ENCODE measurements at regions not wholly inside any gene's neighbourhood (a gene's known extent, or its start where the extent isn't known, plus 50 kb on each side); places are given as distances from the start of the nearest gene placed in this dataset.
"Not testable (repeated sequence)": the region's sequence is repeated elsewhere in the genome, so short reads cannot be mapped to it uniquely, and the experiment has no call there.

DNA sequence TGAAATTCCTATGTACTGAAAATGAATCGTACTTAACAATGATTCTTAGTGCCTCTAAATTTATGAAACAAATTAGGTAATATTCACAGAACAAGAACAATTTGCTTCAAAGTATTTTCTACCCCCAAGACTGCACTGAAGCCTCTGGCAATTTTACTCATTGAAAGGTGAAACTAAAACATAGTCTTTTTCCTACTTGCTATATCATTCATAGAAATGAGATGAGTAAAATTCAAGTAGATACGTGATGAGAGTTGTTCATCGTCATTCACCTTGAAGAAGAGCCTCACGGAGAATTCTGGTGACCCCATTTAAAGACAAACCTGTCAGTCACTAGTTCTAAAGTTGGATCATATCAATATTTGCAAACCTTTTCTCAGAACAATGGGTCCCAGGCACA lies 226.5 kb downstream of the ANKRD36B start:
- H3K4me1 ChIP-seq (ENCODE audit: control insufficient read depth in 1 of 2, insufficient read depth in 2 of 2, low read length in 2 of 2); H3K27me3 ChIP-seq (ENCODE audit: control insufficient read depth in 1 of 2, insufficient read depth in 2 of 2, low read length in 1 of 2); ATAC-seq (ENCODE audit: low FRiP score); H3K36me3 ChIP-seq (ENCODE audit: control insufficient read depth in 1 of 2, insufficient read depth in 2 of 2, low read length in 1 of 2); H3K4me3 ChIP-seq (ENCODE audit: low read length in 2 of 2); H3K27ac ChIP-seq (ENCODE audit: low read depth in 1 of 2, low read length in 2 of 2); H3K9me3 ChIP-seq (ENCODE audit: control insufficient read depth, low read length); intact Hi-C loops (cut with DNase I); DNase-seq: not testable (repeated sequence)
- WGBS, 2 donors = no CpG with 5 or more reads among the region's 4 CpGs

DNA sequence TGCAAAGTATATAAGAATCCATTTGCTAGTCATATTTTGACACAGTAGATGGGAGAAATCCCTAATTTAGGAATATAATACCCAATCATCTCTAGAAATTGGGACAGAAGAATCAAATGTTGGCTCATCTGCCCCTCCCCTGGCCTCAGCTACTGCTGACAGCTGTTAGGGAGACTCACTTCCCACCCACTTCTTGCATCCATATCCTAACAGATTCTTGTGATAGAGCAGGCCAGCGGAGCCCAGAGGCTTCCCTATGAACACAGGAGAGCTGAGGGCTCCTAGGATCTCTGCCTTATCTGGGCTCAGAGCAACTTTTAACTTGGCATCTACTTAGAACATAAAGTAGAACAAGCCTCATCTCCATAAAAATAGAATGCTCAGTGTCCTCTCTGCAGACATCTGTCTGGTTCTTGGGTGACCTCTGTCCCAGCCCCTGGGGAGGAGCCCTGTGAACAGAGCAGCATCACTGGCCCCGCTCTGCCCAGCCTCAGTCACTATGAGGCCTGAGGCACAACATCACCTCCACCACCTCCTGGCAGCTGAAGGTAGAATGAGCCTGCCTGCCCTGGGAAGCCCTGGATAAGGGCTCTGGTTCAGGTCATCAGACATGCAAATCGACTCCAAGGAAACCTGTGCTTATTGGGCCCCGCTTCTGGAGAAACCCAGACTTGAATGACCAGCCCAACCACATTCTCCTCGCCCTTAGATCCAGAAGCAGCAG lies 229.7 kb downstream of the ANKRD36B start:
- no peaks in the 10 kb centered on the region for H3K4me1 ChIP-seq (ENCODE audit: control insufficient read depth in 1 of 2, insufficient read depth in 2 of 2, low read length in 2 of 2)

DNA sequence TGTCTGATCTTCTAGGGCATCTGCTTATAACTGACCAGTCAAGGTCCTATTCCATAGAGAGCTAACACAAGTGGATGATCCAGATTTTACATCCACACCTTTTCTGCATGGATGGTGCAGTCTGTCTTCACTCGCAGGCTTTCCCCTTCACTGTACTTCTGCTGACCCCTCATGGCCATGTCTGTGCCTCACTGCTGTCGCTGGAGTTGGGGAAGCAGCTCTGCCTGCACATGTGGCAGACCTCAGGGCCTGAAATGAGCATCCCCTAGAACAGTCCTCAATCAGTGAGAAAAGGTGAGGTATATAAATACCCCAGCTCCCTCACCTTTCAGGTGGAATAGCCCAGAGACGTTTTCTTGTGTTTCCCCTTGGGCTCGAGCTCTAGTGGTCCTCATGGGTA lies 233.8 kb downstream of the ANKRD36B start:
- Histone ChIP-seq H3K27ac (ENCODE audit: low read depth in 1 of 2, low read length in 2 of 2) (no peak overlapping the region), H3K27me3 (ENCODE audit: control insufficient read depth in 1 of 2, insufficient read depth in 2 of 2, low read length in 1 of 2) (peaks cover 0 to 3% of the 10 kb centered on the region in 2 donors), H3K9me3 (ENCODE audit: control insufficient read depth, low read length) (peaks cover 3% of the 10 kb centered on the region), H3K4me1 (ENCODE audit: control insufficient read depth in 1 of 2, insufficient read depth in 2 of 2, low read length in 2 of 2) (no peaks in the 10 kb centered on the region), H3K36me3 (ENCODE audit: control insufficient read depth in 1 of 2, insufficient read depth in 2 of 2, low read length in 1 of 2) (no peaks in the 10 kb centered on the region), H3K4me3 (ENCODE audit: low read length in 2 of 2) (no peak overlapping the region)
- DNase-seq (no peak), ATAC-seq (ENCODE audit: low FRiP score) (no peak)
- 68 to 80% methylated on average over 4 of the region's 4 CpGs for WGBS, 2 donors
- intact Hi-C loops (cut with DNase I) = no loop called here

More for the DNA sequence above, 229.7 kb downstream of the ANKRD36B start:
- H3K4me3 ChIP-seq (ENCODE audit: low read length in 2 of 2) = no peak overlapping the region
- intact Hi-C loops (cut with DNase I) = no loop called here
- 85 to 96% methylated on average over 4 to 5 of the region's 5 CpGs for WGBS, 2 donors
- H3K27me3 ChIP-seq (ENCODE audit: control insufficient read depth in 1 of 2, insufficient read depth in 2 of 2, low read length in 1 of 2) = no peaks in the 10 kb centered on the region
- DNase-seq (no peak), ATAC-seq (ENCODE audit: low FRiP score) (no peak)
- H3K36me3 ChIP-seq (ENCODE audit: control insufficient read depth in 1 of 2, insufficient read depth in 2 of 2, low read length in 1 of 2) = no peaks in the 10 kb centered on the region
- peaks cover 3% of the 10 kb centered on the region for H3K9me3 ChIP-seq (ENCODE audit: control insufficient read depth, low read length)
- no peak overlapping the region for H3K27ac ChIP-seq (ENCODE audit: low read depth in 1 of 2, low read length in 2 of 2)

DNA sequence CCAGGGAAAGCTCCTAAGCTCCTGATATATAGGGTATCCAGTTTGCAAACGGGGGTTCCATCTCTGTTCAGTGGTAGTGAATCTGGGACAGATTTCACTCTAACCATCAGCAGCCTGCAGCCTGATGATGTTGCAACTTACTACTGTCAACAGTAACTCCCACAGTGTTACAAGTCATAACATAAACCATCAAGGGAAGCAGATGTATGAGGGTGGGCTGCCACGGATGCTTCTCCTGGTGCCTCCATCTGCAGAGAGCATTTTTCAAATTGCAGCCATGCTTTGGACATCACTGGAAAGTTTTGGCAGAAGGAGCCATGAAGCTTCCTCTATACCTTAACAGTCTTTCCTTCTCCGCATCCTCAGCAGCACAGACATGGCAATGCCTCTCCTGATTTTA lies 234.5 kb downstream of the ANKRD36B start:
- peaks cover 3% of the 10 kb centered on the region for H3K9me3 ChIP-seq (ENCODE audit: control insufficient read depth, low read length)
- no peaks in the 10 kb centered on the region for H3K36me3 ChIP-seq (ENCODE audit: control insufficient read depth in 1 of 2, insufficient read depth in 2 of 2, low read length in 1 of 2)
- peaks cover 0 to 3% of the 10 kb centered on the region in 2 donors for H3K27me3 ChIP-seq (ENCODE audit: control insufficient read depth in 1 of 2, insufficient read depth in 2 of 2, low read length in 1 of 2)
- no peaks in the 10 kb centered on the region for H3K4me1 ChIP-seq (ENCODE audit: control insufficient read depth in 1 of 2, insufficient read depth in 2 of 2, low read length in 2 of 2)
- ATAC-seq (ENCODE audit: low FRiP score) (no peak), DNase-seq (no peak)
- WGBS, 2 donors = 53 to 65% methylated on average over 3 of the region's 3 CpGs
- intact Hi-C loops (cut with DNase I) = no loop called here
- no peak overlapping the region for H3K4me3 ChIP-seq (ENCODE audit: low read length in 2 of 2)
- no peak overlapping the region for H3K27ac ChIP-seq (ENCODE audit: low read depth in 1 of 2, low read length in 2 of 2)

DNA sequence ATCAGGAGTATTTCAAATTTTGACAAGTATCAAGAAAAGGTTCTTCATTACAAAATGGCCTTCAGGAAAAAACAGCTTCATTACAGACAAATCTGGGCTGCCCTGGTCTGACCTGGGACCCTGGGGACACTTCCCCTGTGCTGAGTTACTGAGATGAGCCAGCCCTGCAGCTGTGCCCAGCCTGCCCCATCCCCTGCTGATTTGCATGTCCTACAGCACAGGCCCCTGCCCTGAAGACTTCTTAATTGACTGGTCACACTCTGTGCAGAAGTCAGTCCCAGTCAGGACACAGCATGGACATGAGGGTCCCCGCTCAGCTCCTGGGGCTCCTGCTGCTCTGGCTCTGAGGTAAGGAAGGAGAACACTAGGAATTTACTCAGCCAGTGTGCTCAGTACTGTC lies 235.1 kb downstream of the ANKRD36B start:
- WGBS, 2 donors = 81 to 100% methylated on average over 1 of the region's 1 CpG

DNA sequence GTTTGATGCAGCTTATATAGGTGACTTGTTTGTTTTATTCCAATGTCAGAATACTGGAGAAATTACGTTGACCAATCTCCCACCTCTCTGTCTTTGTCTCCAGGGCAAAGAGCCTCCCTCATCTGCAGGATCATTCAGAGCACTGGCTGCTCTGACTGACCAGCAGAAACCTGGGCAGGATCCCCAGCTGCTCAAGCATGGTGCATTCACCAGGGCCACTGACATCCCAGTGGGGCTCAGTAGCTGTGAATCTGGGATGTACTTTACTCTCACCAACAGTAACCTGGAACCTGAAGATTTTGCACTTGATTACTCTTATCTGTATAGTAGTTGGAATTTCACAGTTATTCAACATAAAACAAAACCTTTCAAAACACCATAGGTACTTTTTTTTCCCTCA lies 235.9 kb downstream of the ANKRD36 start:
- Histone ChIP-seq H3K36me3 (ENCODE audit: control insufficient read depth in 1 of 2, insufficient read depth in 2 of 2, low read length in 1 of 2) (no peaks in the 10 kb centered on the region), H3K4me3 (ENCODE audit: low read length in 2 of 2) (no peak overlapping the region), H3K9me3 (ENCODE audit: control insufficient read depth, low read length) (no peaks in the 10 kb centered on the region), H3K27ac (ENCODE audit: low read depth in 1 of 2, low read length in 2 of 2) (no peak overlapping the region), H3K27me3 (ENCODE audit: control insufficient read depth in 1 of 2, insufficient read depth in 2 of 2, low read length in 1 of 2) (peaks cover 0 to 3% of the 10 kb centered on the region in 2 donors), H3K4me1 (ENCODE audit: control insufficient read depth in 1 of 2, insufficient read depth in 2 of 2, low read length in 2 of 2) (no peaks in the 10 kb centered on the region)
- ATAC-seq (ENCODE audit: low FRiP score) (no peak), DNase-seq (no peak)
- intact Hi-C loops (cut with DNase I) = no loop called here
- WGBS, 2 donors = 62 to 65% methylated on average over 1 of the region's 1 CpG

More for the DNA sequence above, 235.1 kb downstream of the ANKRD36B start:
- Histone ChIP-seq H3K27me3 (ENCODE audit: control insufficient read depth in 1 of 2, insufficient read depth in 2 of 2, low read length in 1 of 2) (peaks cover 0 to 3% of the 10 kb centered on the region in 2 donors), H3K9me3 (ENCODE audit: control insufficient read depth, low read length) (peaks cover 3% of the 10 kb centered on the region), H3K27ac (ENCODE audit: low read depth in 1 of 2, low read length in 2 of 2) (no peak overlapping the region), H3K4me3 (ENCODE audit: low read length in 2 of 2) (no peak overlapping the region), H3K36me3 (ENCODE audit: control insufficient read depth in 1 of 2, insufficient read depth in 2 of 2, low read length in 1 of 2) (no peaks in the 10 kb centered on the region), H3K4me1 (ENCODE audit: control insufficient read depth in 1 of 2, insufficient read depth in 2 of 2, low read length in 2 of 2) (no peaks in the 10 kb centered on the region)
- ATAC-seq (ENCODE audit: low FRiP score) (no peak), DNase-seq (no peak)
- intact Hi-C loops (cut with DNase I) = no loop called here

DNA sequence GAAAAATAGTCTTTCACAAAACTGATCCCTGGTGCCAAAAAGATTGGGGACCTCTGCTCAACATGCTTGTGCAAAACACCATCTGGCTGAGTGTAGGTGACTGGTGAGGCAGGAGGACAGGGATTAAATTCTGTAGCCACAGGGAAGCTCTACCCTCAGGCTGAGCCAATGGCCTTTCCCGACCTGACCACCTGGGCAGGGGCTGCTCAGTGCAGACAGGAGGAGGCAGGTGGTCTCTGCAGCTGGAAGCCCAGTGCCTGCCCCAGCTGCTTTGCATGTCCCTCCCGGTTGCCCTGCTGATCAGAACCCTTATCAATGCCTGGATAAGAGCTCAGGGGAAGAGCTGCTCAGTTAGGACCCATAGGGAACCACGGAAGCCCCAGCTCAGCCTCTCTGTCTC lies 235.3 kb downstream of the ANKRD36 start:
- Histone ChIP-seq H3K27ac (ENCODE audit: low read depth in 1 of 2, low read length in 2 of 2) (no peak overlapping the region), H3K27me3 (ENCODE audit: control insufficient read depth in 1 of 2, insufficient read depth in 2 of 2, low read length in 1 of 2) (peaks cover 0 to 3% of the 10 kb centered on the region in 2 donors), H3K9me3 (ENCODE audit: control insufficient read depth, low read length) (no peaks in the 10 kb centered on the region), H3K36me3 (ENCODE audit: control insufficient read depth in 1 of 2, insufficient read depth in 2 of 2, low read length in 1 of 2) (no peaks in the 10 kb centered on the region), H3K4me1 (ENCODE audit: control insufficient read depth in 1 of 2, insufficient read depth in 2 of 2, low read length in 2 of 2) (no peaks in the 10 kb centered on the region), H3K4me3 (ENCODE audit: low read length in 2 of 2) (no peak overlapping the region)
- ATAC-seq (ENCODE audit: low FRiP score) (peak; percentile 33), DNase-seq (no peak)
- WGBS, 2 donors = 60 to 70% methylated on average over 3 of the region's 3 CpGs
- intact Hi-C loops (cut with DNase I) = no loop called here

DNA sequence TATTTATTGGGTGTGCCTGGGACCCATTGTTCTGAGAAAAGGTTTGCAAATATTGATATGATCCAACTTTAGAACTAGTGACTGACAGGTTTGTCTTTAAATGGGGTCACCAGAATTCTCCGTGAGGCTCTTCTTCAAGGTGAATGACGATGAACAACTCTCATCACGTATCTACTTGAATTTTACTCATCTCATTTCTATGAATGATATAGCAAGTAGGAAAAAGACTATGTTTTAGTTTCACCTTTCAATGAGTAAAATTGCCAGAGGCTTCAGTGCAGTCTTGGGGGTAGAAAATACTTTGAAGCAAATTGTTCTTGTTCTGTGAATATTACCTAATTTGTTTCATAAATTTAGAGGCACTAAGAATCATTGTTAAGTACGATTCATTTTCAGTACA lies 232.0 kb downstream of the ANKRD36 start:
- H3K9me3 ChIP-seq (ENCODE audit: control insufficient read depth, low read length); intact Hi-C loops (cut with DNase I); H3K4me1 ChIP-seq (ENCODE audit: control insufficient read depth in 1 of 2, insufficient read depth in 2 of 2, low read length in 2 of 2); H3K4me3 ChIP-seq (ENCODE audit: low read length in 2 of 2); H3K36me3 ChIP-seq (ENCODE audit: control insufficient read depth in 1 of 2, insufficient read depth in 2 of 2, low read length in 1 of 2); H3K27me3 ChIP-seq (ENCODE audit: control insufficient read depth in 1 of 2, insufficient read depth in 2 of 2, low read length in 1 of 2); DNase-seq; H3K27ac ChIP-seq (ENCODE audit: low read depth in 1 of 2, low read length in 2 of 2); ATAC-seq (ENCODE audit: low FRiP score): not testable (repeated sequence)
- WGBS, 2 donors = no CpG with 5 or more reads among the region's 4 CpGs

DNA sequence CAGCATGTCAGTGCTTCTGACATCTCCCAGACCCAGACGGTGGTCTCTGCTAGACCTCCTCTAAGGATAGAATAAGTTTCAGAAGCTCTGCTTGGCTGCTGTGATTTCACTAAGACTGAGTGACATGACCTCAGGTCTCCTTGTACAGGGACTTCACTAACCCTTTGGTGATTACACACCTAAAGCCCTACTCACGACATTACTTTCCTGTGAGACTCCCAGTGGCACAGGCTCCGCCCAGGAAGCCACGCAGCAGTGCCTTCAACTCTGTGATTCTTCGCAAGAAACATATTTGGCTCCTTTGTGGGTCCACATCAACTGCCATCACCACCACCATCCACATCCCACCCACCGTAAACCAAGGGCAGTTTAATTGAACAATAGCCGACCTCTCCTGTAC lies 220.7 kb downstream of the ANKRD36 start:
- ATAC-seq (ENCODE audit: low FRiP score); H3K27me3 ChIP-seq (ENCODE audit: control insufficient read depth in 1 of 2, insufficient read depth in 2 of 2, low read length in 1 of 2); intact Hi-C loops (cut with DNase I); H3K27ac ChIP-seq (ENCODE audit: low read depth in 1 of 2, low read length in 2 of 2); DNase-seq; H3K9me3 ChIP-seq (ENCODE audit: control insufficient read depth, low read length); H3K4me1 ChIP-seq (ENCODE audit: control insufficient read depth in 1 of 2, insufficient read depth in 2 of 2, low read length in 2 of 2); H3K36me3 ChIP-seq (ENCODE audit: control insufficient read depth in 1 of 2, insufficient read depth in 2 of 2, low read length in 1 of 2); H3K4me3 ChIP-seq (ENCODE audit: low read length in 2 of 2): not testable (repeated sequence)
- WGBS, 2 donors = no CpG with 5 or more reads among the region's 7 CpGs

Measured in aorta (tissue), 5 donors.